ENCODE measurements at regions not wholly inside any gene's neighbourhood (a gene's known extent, or its start where the extent isn't known, plus 50 kb on each side); places are given as distances from the start of the nearest gene placed in this dataset.

GRCh38 chr14:48672506-48672905, 913.7 kb downstream of the RPS29 start:
- TF ChIP-seq CTCF (IDR thresholded peaks at IDR 0.05; ENCODE audit: low read length) (no peak), EZH2 (IDR thresholded peaks at IDR 0.05; ENCODE audit: borderline replicate concordance, low read length) (no peak)
